GM21515 (cell line): ENCODE measurements at regions not wholly inside any gene's neighbourhood (a gene's known extent, or its start where the extent isn't known, plus 50 kb on each side); places are given as distances from the start of the nearest gene placed in this dataset.

Source experiments
- ATAC-seq: cut with Tn5 transposase; IDR thresholded peaks from one replicate; pipeline ENCODE4 v1.9.1; 2021; ENCODE audit not compliant: unreplicated experiment

- no peak for ATAC-seq
Measured at GRCh38 chr4:125994430-125994829, 679.7 kb downstream of the FAT4 start.

GRCh38 chr4:126004941-126005340 lies 690.2 kb downstream of the FAT4 start:
- ATAC-seq = no peak

- no peak for ATAC-seq
Measured at GRCh38 chr4:126007142-126007541, 692.4 kb downstream of the FAT4 start.

- no peak for ATAC-seq
Measured at GRCh38 chr4:126012691-126013290, 698.0 kb downstream of the FAT4 start.

- no peak for ATAC-seq
Measured at GRCh38 chr4:126018274-126018673, 703.5 kb downstream of the FAT4 start.

GRCh38 chr4:126023896-126024295 lies 709.1 kb downstream of the FAT4 start:
- no peak for ATAC-seq

- no peak for ATAC-seq
Measured at GRCh38 chr4:126027601-126028000, 712.8 kb downstream of the FAT4 start.

- no peak for ATAC-seq
Measured at GRCh38 chr4:126028876-126029275, 714.1 kb downstream of the FAT4 start.

- no peak for ATAC-seq
Measured at GRCh38 chr4:126037231-126037630, 722.5 kb downstream of the FAT4 start.

GRCh38 chr4:126038502-126039144 lies 723.9 kb downstream of the FAT4 start:
- no peak for ATAC-seq

GRCh38 chr4:126046081-126046614 lies 731.4 kb downstream of the FAT4 start:
- ATAC-seq = no peak

GRCh38 chr4:126047114-126047513 lies 732.4 kb downstream of the FAT4 start:
- ATAC-seq = no peak

- ATAC-seq = no peak
Measured at GRCh38 chr4:126051689-126052424, 737.1 kb downstream of the FAT4 start.

- no peak for ATAC-seq
Measured at GRCh38 chr4:126056116-126056650, 741.4 kb downstream of the FAT4 start.

GRCh38 chr4:126057371-126057770 lies 742.6 kb downstream of the FAT4 start:
- ATAC-seq = no peak

GRCh38 chr4:126058596-126058995 lies 743.8 kb downstream of the FAT4 start:
- no peak for ATAC-seq

GRCh38 chr4:126061655-126062054 lies 746.9 kb downstream of the FAT4 start:
- ATAC-seq = no peak

GRCh38 chr4:126065016-126065415 lies 750.3 kb downstream of the FAT4 start:
- ATAC-seq = no peak

- ATAC-seq = no peak
Measured at GRCh38 chr4:126071346-126072333, 756.9 kb downstream of the FAT4 start.

- ATAC-seq = no peak
Measured at GRCh38 chr4:126081336-126081735, 766.6 kb downstream of the FAT4 start.

- no peak for ATAC-seq
Measured at GRCh38 chr4:126086041-126086440, 771.3 kb downstream of the FAT4 start.
